ENCODE measurements at regions not wholly inside any gene's neighbourhood (a gene's known extent, or its start where the extent isn't known, plus 50 kb on each side); places are given as distances from the start of the nearest gene placed in this dataset.

GRCh38 chr12:92278378-92278828 is 132.8 kb upstream of the BTG1 start:
- H3K9me3 ChIP-seq (ENCODE audit: low read depth, low read length, poor library complexity, severe bottlenecking), result no peaks in the 10 kb centered on the region
- no peak for TF ChIP-seq CTCF (conservative IDR thresholded peaks at IDR 0.05; ENCODE audit: low read depth, low read length)
- TF ChIP-seq EZH2 (IDR thresholded peaks at IDR 0.05; ENCODE audit: borderline replicate concordance, low read depth, low read length, poor library complexity, severe bottlenecking), result no peak
- no TSS peak for BruUV-seq (replicated peaks)
- ChIA-PET CTCF (no interaction called here), POLR2A (ENCODE audit: low non-redundant PET) (no interaction called here)
- no peak for DNase-seq (ENCODE audit: low spot score)
- intact Hi-C loops (cut with micrococcal nuclease; ENCODE audit: unreplicated experiment), result no loop called here
- H3K27ac ChIP-seq (ENCODE audit: low read depth, low read length, poor library complexity, severe bottlenecking), result no peak overlapping the region
- H3K4me3 ChIP-seq (ENCODE audit: low read depth, low read length, poor library complexity, severe bottlenecking), result no peak overlapping the region
- H3K27me3 ChIP-seq (replicated peaks; ENCODE audit: insufficient read depth, low read depth, low read length, poor library complexity), result no peaks in the 10 kb centered on the region
- no peaks in the 10 kb centered on the region for H3K4me1 ChIP-seq (ENCODE audit: insufficient read depth, low read length, poor library complexity, severe bottlenecking)
- H3K36me3 ChIP-seq (ENCODE audit: insufficient read depth, low read length, poor library complexity, severe bottlenecking), result no peaks in the 10 kb centered on the region

- no peak for DNase-seq (ENCODE audit: low spot score)
- Histone ChIP-seq H3K27me3 (replicated peaks; ENCODE audit: insufficient read depth, low read depth, low read length, poor library complexity) (no peaks in the 10 kb centered on the region), H3K4me3 (ENCODE audit: low read depth, low read length, poor library complexity, severe bottlenecking) (no peak overlapping the region), H3K4me1 (ENCODE audit: insufficient read depth, low read length, poor library complexity, severe bottlenecking) (no peaks in the 10 kb centered on the region), H3K27ac (ENCODE audit: low read depth, low read length, poor library complexity, severe bottlenecking) (no peak overlapping the region), H3K9me3 (ENCODE audit: low read depth, low read length, poor library complexity, severe bottlenecking) (no peaks in the 10 kb centered on the region), H3K36me3 (ENCODE audit: insufficient read depth, low read length, poor library complexity, severe bottlenecking) (no peaks in the 10 kb centered on the region)
- no TSS peak for BruUV-seq (replicated peaks)
- TF ChIP-seq EZH2 (IDR thresholded peaks at IDR 0.05; ENCODE audit: borderline replicate concordance, low read depth, low read length, poor library complexity, severe bottlenecking) (no peak), CTCF (conservative IDR thresholded peaks at IDR 0.05; ENCODE audit: low read depth, low read length) (no peak)
- POLR2A ChIA-PET (ENCODE audit: low non-redundant PET), result no interaction called here
- CTCF ChIA-PET, result no interaction called here
- intact Hi-C loops (cut with micrococcal nuclease; ENCODE audit: unreplicated experiment), result no loop called here
These were observed 132.1 kb upstream of the BTG1 start for GRCh38 chr12:92277795-92278194.

- ChIA-PET CTCF (no interaction called here), POLR2A (ENCODE audit: low non-redundant PET) (interaction anchor here (0.6 kb wide), 1 partner anchor 14 kb away, joined by 3 read pairs; no protein-coding TSS in a partner anchor)
- Histone ChIP-seq H3K9me3 (ENCODE audit: low read depth, low read length, poor library complexity, severe bottlenecking) (no peaks in the 10 kb centered on the region), H3K36me3 (ENCODE audit: insufficient read depth, low read length, poor library complexity, severe bottlenecking) (no peaks in the 10 kb centered on the region), H3K27me3 (replicated peaks; ENCODE audit: insufficient read depth, low read depth, low read length, poor library complexity) (no peaks in the 10 kb centered on the region), H3K4me3 (ENCODE audit: low read depth, low read length, poor library complexity, severe bottlenecking) (no peak overlapping the region), H3K27ac (ENCODE audit: low read depth, low read length, poor library complexity, severe bottlenecking) (no peak overlapping the region), H3K4me1 (ENCODE audit: insufficient read depth, low read length, poor library complexity, severe bottlenecking) (no peaks in the 10 kb centered on the region)
- TF ChIP-seq EZH2 (IDR thresholded peaks at IDR 0.05; ENCODE audit: borderline replicate concordance, low read depth, low read length, poor library complexity, severe bottlenecking) (no peak), CTCF (conservative IDR thresholded peaks at IDR 0.05; ENCODE audit: low read depth, low read length) (no peak)
- intact Hi-C loops (cut with micrococcal nuclease; ENCODE audit: unreplicated experiment), result no loop called here
- no TSS peak for BruUV-seq (replicated peaks)
- no peak for DNase-seq (ENCODE audit: low spot score)
These were observed 130.6 kb upstream of the BTG1 start for GRCh38 chr12:92276276-92276675.

Data from A673 (cell line).